ENCODE measurements at regions not wholly inside any gene's neighbourhood (a gene's known extent, or its start where the extent isn't known, plus 50 kb on each side); places are given as distances from the start of the nearest gene placed in this dataset.
A peak's percentile ranks its signal among the peaks of the same experiment; 100 is the strongest.
"Not testable (repeated sequence)": the region's sequence is repeated elsewhere in the genome, so short reads cannot be mapped to it uniquely, and the experiment has no call there.

- no peak for DNase-seq
Measured at GRCh38 chr6:130674604-130675003, 152.6 kb upstream of the SMLR1 start.

- DNase-seq = no peak
Measured at GRCh38 chr6:130675072-130675471, 152.1 kb upstream of the SMLR1 start.

- no peak for DNase-seq
Measured at GRCh38 chr6:130676077-130676772, 151.0 kb upstream of the SMLR1 start.

GRCh38 chr6:130676773-130677144, 150.4 kb upstream of the SMLR1 start:
- DNase-seq = no peak

GRCh38 chr6:130677312-130677711, 149.9 kb upstream of the SMLR1 start:
- DNase-seq = no peak

- no peak for DNase-seq
Measured at GRCh38 chr6:130677766-130678165, 149.4 kb upstream of the SMLR1 start.

- no peak for DNase-seq
Measured at GRCh38 chr6:130679684-130680083, 147.5 kb upstream of the SMLR1 start.

GRCh38 chr6:130680116-130680515, 147.1 kb upstream of the SMLR1 start:
- DNase-seq = no peak

- no peak for DNase-seq
Measured at GRCh38 chr6:130681028-130681427, 146.2 kb upstream of the SMLR1 start.

- DNase-seq = no peak
Measured at GRCh38 chr6:130682066-130682465, 145.1 kb upstream of the SMLR1 start.

- DNase-seq = no peak
Measured at GRCh38 chr6:130683761-130684517, 143.3 kb upstream of the SMLR1 start.

GRCh38 chr6:130692659-130693058, 134.5 kb upstream of the SMLR1 start:
- DNase-seq = no peak

GRCh38 chr6:130693944-130694343, 133.3 kb upstream of the SMLR1 start:
- DNase-seq = no peak

GRCh38 chr6:130694606-130695005, 132.6 kb upstream of the SMLR1 start:
- DNase-seq = no peak

GRCh38 chr6:130696806-130697205, 130.4 kb upstream of the SMLR1 start:
- DNase-seq = no peak

- no peak for DNase-seq
Measured at GRCh38 chr6:130697271-130697994, 129.8 kb upstream of the SMLR1 start.

- no peak for DNase-seq
Measured at GRCh38 chr6:130697995-130698535, 129.1 kb upstream of the SMLR1 start.

GRCh38 chr6:130699742-130700141, 127.5 kb upstream of the SMLR1 start:
- DNase-seq = no peak

GRCh38 chr6:130700397-130700796, 126.8 kb upstream of the SMLR1 start:
- no peak for DNase-seq

- no peak for DNase-seq
Measured at GRCh38 chr6:130708338-130708737, 118.9 kb upstream of the SMLR1 start.

GRCh38 chr6:130711641-130712040, 115.6 kb upstream of the SMLR1 start:
- not testable (repeated sequence) for DNase-seq

GRCh38 chr6:130713144-130713543, 114.1 kb upstream of the SMLR1 start:
- peak; percentile 46 for DNase-seq

- DNase-seq = no peak
Measured at GRCh38 chr6:130715058-130715457, 112.1 kb upstream of the SMLR1 start.

All from renal pelvis (tissue), 1 donor.